GM03348 (cell line): ENCODE measurements at regions not wholly inside any gene's neighbourhood (a gene's known extent, or its start where the extent isn't known, plus 50 kb on each side); places are given as distances from the start of the nearest gene placed in this dataset.
"Not testable (repeated sequence)": the region's sequence is repeated elsewhere in the genome, so short reads cannot be mapped to it uniquely, and the experiment has no call there.

Experiments
- DNase-seq: peaks from one replicate; pipeline ENCODE4 v3.0.0; 2012; ENCODE audit warnings: low spot score

DNA sequence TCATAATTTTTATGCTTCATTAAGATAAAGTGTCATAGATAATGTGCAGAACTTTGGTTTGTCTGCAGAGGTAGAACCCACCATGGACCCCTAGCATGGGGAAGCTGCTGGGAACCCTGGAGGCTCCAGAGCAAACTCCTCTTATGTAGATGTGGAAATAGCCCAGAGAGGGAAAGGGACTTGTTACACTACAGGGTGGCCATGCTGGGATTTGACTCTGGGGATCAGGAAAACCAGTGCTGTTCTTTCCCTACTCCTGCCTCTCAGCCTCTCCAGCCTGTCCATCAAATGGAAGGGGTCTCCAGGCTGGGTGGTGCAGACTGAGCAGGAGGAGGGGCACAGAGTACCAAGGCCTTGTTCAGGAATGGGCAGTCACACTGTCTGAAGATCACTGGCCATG, 54.2 kb downstream of the MSX1 start:
- DNase-seq, result no peak

DNA sequence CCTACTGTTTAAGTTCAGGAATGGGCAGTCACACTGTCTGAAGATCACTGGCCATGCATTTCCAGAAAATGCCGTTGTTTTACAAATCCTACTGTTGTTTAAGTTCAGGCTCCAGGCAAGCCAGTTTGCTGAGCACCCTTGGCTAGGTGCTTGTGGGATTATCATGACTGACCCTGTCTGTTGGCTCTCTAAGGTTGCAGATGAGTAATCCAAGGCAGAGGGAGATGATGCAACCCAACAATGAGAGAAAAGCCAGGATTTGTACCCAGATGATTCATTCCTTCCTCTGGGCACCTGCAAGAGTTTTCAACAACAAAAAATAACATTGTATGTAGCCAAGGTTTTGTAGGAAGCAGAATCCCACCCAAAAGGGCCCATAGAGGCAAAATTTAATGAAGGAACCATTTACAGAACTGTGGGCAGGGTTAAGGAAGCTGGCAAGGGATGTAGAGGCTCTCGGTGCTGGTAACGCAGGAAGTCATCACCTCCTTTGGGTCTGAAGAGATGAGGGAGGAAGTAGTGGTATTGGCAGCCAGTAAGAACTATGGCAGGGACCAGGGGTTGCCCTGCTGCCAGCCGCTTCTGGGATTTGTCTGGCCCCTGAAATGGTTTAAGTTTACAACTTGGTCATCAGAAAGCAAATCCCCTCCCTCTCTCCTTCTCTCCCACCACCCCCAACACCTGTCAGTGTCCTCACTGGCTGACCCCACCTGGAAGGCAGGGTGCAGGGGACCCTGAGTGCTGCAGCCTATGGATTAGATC, 54.8 kb downstream of the MSX1 start:
- DNase-seq, result peak; percentile 84

GRCh38 chr4:4914965-4915845, 55.7 kb downstream of the MSX1 start:
- DNase-seq, result no peak

DNA sequence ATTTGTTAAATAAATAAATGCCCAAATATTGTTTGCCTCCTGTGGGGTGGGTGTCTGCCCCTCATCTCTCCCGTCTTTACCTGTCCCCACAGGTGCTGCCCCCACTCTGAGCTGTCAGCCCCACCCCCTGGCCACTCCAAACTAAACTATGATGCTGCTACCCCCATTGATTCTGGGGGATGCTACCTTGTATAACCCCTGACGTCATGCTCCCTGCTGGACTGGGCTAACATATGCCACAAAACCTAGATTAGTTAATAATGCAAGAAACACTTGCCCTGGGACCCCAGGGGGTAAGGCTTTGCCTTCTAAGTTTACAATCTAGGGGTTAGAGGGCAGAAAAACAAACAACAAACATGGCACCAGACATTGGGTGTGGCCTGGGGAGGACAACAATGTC, 58.6 kb downstream of the MSX1 start:
- no peak for DNase-seq

- DNase-seq, result peak; percentile 83
Measured at GRCh38 chr4:4919927-4920326, 60.5 kb downstream of the MSX1 start.

- DNase-seq, result no peak
Measured at GRCh38 chr4:4921077-4921476, 61.6 kb downstream of the MSX1 start.

GRCh38 chr4:4922441-4922840, 63.0 kb downstream of the MSX1 start:
- no peak for DNase-seq

GRCh38 chr4:4923201-4923600, 63.7 kb downstream of the MSX1 start:
- no peak for DNase-seq

DNA sequence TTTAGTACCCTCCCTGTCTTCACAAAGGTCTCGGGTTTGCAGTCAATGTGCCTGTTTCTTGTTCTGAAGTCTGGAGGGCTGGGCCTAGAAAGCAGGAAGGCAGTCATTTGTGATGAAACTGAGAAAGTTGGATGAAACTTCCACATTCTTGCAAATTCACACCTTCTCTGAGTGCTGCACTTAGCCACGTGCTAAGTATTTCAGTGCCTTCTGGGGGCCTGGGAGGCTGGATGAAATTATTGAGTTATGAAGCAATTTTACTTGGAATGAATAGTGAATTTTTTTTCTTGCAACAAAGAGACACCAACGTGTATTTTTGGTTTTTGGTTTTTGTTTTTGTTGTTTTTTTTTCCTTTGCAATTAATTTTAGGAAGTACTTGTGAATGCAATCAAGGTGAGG, 71.2 kb downstream of the MSX1 start:
- no peak for DNase-seq

DNA sequence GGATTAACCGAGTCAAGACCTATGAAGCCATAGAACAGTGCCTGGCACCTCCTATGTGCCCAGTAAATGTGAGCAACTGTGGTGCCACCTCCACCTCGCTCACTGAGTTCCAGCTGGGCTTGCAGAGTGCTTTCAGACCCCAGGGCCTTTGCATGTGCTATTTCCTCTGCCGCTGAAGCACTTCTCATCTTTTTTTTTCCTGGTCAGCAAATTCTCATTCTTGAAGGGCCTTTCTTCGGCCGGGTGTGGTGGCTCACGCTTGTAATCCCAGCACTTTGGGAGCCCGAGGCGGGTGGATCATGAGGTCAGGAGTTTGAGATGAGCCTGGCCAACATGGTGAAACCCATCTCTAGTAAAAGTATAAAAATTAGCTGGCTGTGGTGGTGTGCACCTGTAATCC, 76.5 kb downstream of the MSX1 start:
- DNase-seq, result no peak

DNA sequence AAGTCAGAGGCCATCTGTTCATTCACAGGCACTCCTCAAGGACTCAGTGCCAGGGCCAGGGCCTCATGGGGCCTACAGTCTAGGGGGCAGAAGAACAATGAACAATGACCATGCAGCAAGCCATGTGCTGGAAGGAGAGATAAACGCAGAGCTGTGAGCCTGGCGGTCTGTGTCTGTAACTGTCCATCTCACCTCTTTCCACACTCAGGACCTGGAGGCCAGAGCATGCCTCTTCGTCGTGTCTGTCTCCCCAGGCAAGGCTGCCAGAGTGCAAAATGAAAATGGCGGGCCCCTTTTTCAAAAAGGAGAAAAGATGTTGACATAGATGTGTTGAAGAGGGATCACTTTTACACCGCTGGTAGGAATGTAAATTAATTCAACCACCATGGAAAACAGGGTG, 78.5 kb downstream of the MSX1 start:
- no peak for DNase-seq

DNA sequence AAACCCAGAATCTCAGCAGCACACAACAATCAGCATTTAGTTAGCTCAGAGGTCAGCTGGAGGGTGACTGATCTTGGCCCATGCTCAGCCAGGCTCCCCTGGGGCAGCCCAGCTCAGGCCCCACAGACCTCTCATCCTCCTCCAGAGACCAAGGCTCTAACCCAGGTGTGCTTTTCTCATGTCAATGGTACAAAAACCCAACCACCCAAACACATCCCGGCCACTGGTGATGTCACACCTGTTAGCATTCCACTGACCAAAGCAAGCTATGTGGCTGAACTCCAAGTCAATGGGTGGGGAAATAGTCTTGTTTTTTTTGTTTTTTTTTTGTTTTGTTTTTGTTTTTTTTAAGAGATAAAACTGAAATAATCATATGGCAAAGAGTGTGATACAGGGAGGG, 77.5 kb downstream of the CYTL1 start:
- DNase-seq, result no peak

- DNase-seq, result no peak
Measured at GRCh38 chr4:4942658-4943057, 76.6 kb downstream of the CYTL1 start.

- no peak for DNase-seq
Measured at GRCh38 chr4:4945021-4945420, 74.2 kb downstream of the CYTL1 start.

- DNase-seq, result no peak
Measured at GRCh38 chr4:4945829-4946228, 73.4 kb downstream of the CYTL1 start.

DNA sequence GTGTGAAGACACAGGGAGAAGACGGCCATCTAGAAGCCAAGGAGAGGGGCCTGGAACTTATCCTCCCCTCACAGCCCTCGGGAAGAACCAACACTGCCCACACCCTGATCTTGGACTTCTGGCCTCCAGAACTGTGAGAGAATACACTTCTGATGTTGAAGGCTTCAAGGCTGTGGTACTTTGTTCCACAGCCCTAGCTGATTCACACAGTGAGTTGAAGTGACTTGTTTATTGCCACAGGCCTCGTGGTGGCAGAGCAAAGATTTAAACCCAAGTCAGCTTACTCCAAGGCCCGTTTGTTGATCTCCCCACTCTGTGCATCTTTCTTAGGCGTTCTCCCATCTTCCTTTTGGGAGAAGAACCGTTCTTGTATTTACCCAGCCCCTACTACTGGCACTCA, 72.8 kb downstream of the CYTL1 start:
- DNase-seq, result no peak

- DNase-seq, result no peak
Measured at GRCh38 chr4:4947721-4948120, 71.5 kb downstream of the CYTL1 start.

GRCh38 chr4:4948370-4948769, 70.9 kb downstream of the CYTL1 start:
- peak; percentile 24 for DNase-seq

GRCh38 chr4:4950561-4951290, 68.5 kb downstream of the CYTL1 start:
- no peak for DNase-seq

DNA sequence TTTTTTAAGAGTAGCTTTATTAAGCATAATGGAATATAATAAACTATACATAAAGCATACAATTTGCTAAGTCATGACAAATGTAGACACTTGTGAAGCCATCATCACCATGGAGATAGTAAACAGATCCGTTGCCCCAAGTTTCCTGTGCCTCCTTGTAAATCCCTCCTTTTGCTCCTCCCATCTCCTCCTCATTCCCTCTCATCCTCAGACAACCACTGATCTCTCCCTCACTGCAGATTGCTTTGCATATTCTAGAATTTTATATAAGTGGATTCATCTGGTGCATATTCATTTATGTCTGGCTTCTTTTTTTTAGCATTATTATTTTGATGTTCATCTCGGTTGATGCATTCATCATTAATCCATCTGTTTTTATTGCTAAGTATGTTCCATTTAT, 67.0 kb downstream of the CYTL1 start:
- no peak for DNase-seq

DNA sequence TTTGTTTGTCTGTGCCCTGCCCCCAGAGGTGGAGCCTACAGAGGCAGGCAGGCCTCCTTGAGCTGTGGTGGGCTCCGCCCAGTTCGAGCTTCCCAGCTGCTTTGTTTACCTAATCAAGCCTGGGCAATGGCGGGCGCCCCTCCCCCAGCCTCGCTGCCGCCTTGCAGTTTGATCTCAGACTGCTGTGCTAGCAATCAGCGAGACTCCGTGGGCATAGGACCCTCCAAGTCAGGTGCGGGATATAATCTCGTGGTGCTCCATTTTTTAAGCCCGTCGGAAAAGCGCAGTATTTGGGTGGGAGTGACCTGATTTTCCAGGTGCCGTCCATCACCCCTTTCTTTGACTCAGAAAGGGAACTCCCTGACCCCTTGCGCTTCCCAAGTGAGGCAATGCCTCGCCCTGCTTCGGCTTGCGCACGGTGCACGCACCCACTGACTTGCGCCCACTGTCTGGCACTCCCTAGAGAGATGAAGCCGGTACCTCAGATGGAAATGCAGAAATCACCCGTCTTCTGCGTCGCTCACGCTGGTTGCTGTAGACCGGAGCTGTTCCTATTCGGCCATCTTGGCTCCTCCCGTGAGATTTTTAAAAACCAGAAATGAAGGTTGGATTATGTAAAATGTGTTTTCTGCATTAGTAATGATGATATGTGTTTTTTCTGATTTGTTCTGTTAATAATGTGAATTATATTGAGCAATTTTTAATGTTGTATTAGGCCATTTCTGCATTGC, 59.7 kb downstream of the CYTL1 start:
- not testable (repeated sequence) for DNase-seq

GRCh38 chr4:4960574-4960973, 58.7 kb downstream of the CYTL1 start:
- DNase-seq, result no peak
